ENCODE measurements at regions not wholly inside any gene's neighbourhood (a gene's known extent, or its start where the extent isn't known, plus 50 kb on each side); places are given as distances from the start of the nearest gene placed in this dataset.

- H3K4me1 Mint-ChIP-seq: no peaks in the 10 kb centered on the region
- H3K27ac ChIP-seq (ENCODE audit: insufficient read depth, low read length, poor library complexity, severe bottlenecking): no peak overlapping the region
- no peak overlapping the region for H3K27ac Mint-ChIP-seq
- no peak overlapping the region for H3K4me3 Mint-ChIP-seq
- no peaks in the 10 kb centered on the region for H3K36me3 ChIP-seq (ENCODE audit: control insufficient read depth, insufficient read depth, low read length)
- ATAC-seq (ENCODE audit: low read depth in 2 of 2): no peak
- H3K9me3 Mint-ChIP-seq: no peaks in the 10 kb centered on the region
- no peaks in the 10 kb centered on the region for H3K36me3 Mint-ChIP-seq
- H3K27me3 Mint-ChIP-seq: peaks cover 5% of the 10 kb centered on the region
- no peaks in the 10 kb centered on the region for H3K27me3 ChIP-seq (ENCODE audit: control insufficient read depth, insufficient read depth, low read length)
- H3K4me3 ChIP-seq (ENCODE audit: low read depth, low read length): no peak overlapping the region
- H3K9me3 ChIP-seq (ENCODE audit: control insufficient read depth in 2 of 2, low read length in 2 of 2): no peaks in the 10 kb centered on the region
- DNase-seq: no peak
- H3K4me1 ChIP-seq (ENCODE audit: control insufficient read depth, insufficient read depth, low read length, poor library complexity, severe bottlenecking): no peaks in the 10 kb centered on the region
Observed at GRCh38 chr6:169841251-169841650, 89.8 kb downstream of the ERMARD start.

- Histone ChIP-seq H3K4me3 (ENCODE audit: low read depth, low read length) (no peak overlapping the region), H3K9me3 (ENCODE audit: control insufficient read depth in 2 of 2, low read length in 2 of 2) (no peaks in the 10 kb centered on the region), H3K36me3 (ENCODE audit: control insufficient read depth, insufficient read depth, low read length) (no peaks in the 10 kb centered on the region), H3K27ac (ENCODE audit: insufficient read depth, low read length, poor library complexity, severe bottlenecking) (no peak overlapping the region), H3K4me1 (ENCODE audit: control insufficient read depth, insufficient read depth, low read length, poor library complexity, severe bottlenecking) (no peaks in the 10 kb centered on the region), H3K27me3 (ENCODE audit: control insufficient read depth, insufficient read depth, low read length) (no peaks in the 10 kb centered on the region)
- peaks cover 8% of the 10 kb centered on the region for H3K27me3 Mint-ChIP-seq
- no peak for DNase-seq
- no peaks in the 10 kb centered on the region for H3K9me3 Mint-ChIP-seq
- no peaks in the 10 kb centered on the region for H3K36me3 Mint-ChIP-seq
- no peak for ATAC-seq (ENCODE audit: low read depth in 2 of 2)
- H3K27ac Mint-ChIP-seq: no peak overlapping the region
- no peak overlapping the region for H3K4me3 Mint-ChIP-seq
- no peaks in the 10 kb centered on the region for H3K4me1 Mint-ChIP-seq
Observed at GRCh38 chr6:169839898-169840631, 88.6 kb downstream of the ERMARD start.

- no peaks in the 10 kb centered on the region for H3K4me1 ChIP-seq (ENCODE audit: control insufficient read depth, insufficient read depth, low read length, poor library complexity, severe bottlenecking)
- ATAC-seq (ENCODE audit: low read depth in 2 of 2): no peak
- Mint-ChIP-seq H3K27me3 (peaks cover 6% of the 10 kb centered on the region), H3K9me3 (no peaks in the 10 kb centered on the region), H3K27ac (no peak overlapping the region), H3K4me3 (no peak overlapping the region), H3K36me3 (no peaks in the 10 kb centered on the region), H3K4me1 (no peaks in the 10 kb centered on the region)
- no peak overlapping the region for H3K4me3 ChIP-seq (ENCODE audit: low read depth, low read length)
- no peak for DNase-seq
- no peaks in the 10 kb centered on the region for H3K36me3 ChIP-seq (ENCODE audit: control insufficient read depth, insufficient read depth, low read length)
- H3K27me3 ChIP-seq (ENCODE audit: control insufficient read depth, insufficient read depth, low read length): no peaks in the 10 kb centered on the region
- no peak overlapping the region for H3K27ac ChIP-seq (ENCODE audit: insufficient read depth, low read length, poor library complexity, severe bottlenecking)
- H3K9me3 ChIP-seq (ENCODE audit: control insufficient read depth in 2 of 2, low read length in 2 of 2): no peaks in the 10 kb centered on the region
Observed at GRCh38 chr6:169839493-169839892, 88.1 kb downstream of the ERMARD start.

GRCh38 chr6:169839029-169839481 is 87.6 kb downstream of the ERMARD start:
- Mint-ChIP-seq H3K4me1 (no peaks in the 10 kb centered on the region), H3K9me3 (no peaks in the 10 kb centered on the region), H3K27me3 (peaks cover 6% of the 10 kb centered on the region), H3K36me3 (no peaks in the 10 kb centered on the region), H3K4me3 (no peak overlapping the region), H3K27ac (no peak overlapping the region)
- Histone ChIP-seq H3K9me3 (ENCODE audit: control insufficient read depth in 2 of 2, low read length in 2 of 2) (no peaks in the 10 kb centered on the region), H3K27ac (ENCODE audit: insufficient read depth, low read length, poor library complexity, severe bottlenecking) (no peak overlapping the region), H3K4me1 (ENCODE audit: control insufficient read depth, insufficient read depth, low read length, poor library complexity, severe bottlenecking) (no peaks in the 10 kb centered on the region), H3K4me3 (ENCODE audit: low read depth, low read length) (no peak overlapping the region), H3K36me3 (ENCODE audit: control insufficient read depth, insufficient read depth, low read length) (no peaks in the 10 kb centered on the region), H3K27me3 (ENCODE audit: control insufficient read depth, insufficient read depth, low read length) (no peaks in the 10 kb centered on the region)
- DNase-seq (no peak), ATAC-seq (ENCODE audit: low read depth in 2 of 2) (no peak)

GRCh38 chr6:169838346-169839028 is 87.1 kb downstream of the ERMARD start:
- Histone ChIP-seq H3K4me1 (ENCODE audit: control insufficient read depth, insufficient read depth, low read length, poor library complexity, severe bottlenecking) (no peaks in the 10 kb centered on the region), H3K27ac (ENCODE audit: insufficient read depth, low read length, poor library complexity, severe bottlenecking) (no peak overlapping the region), H3K4me3 (ENCODE audit: low read depth, low read length) (no peak overlapping the region), H3K9me3 (ENCODE audit: control insufficient read depth in 2 of 2, low read length in 2 of 2) (no peaks in the 10 kb centered on the region), H3K27me3 (ENCODE audit: control insufficient read depth, insufficient read depth, low read length) (no peaks in the 10 kb centered on the region), H3K36me3 (ENCODE audit: control insufficient read depth, insufficient read depth, low read length) (no peaks in the 10 kb centered on the region)
- no peak overlapping the region for H3K27ac Mint-ChIP-seq
- H3K4me1 Mint-ChIP-seq: no peaks in the 10 kb centered on the region
- H3K36me3 Mint-ChIP-seq: no peaks in the 10 kb centered on the region
- DNase-seq (no peak), ATAC-seq (ENCODE audit: low read depth in 2 of 2) (no peak)
- H3K4me3 Mint-ChIP-seq: no peak overlapping the region
- peaks cover 6% of the 10 kb centered on the region for H3K27me3 Mint-ChIP-seq
- H3K9me3 Mint-ChIP-seq: no peaks in the 10 kb centered on the region

GRCh38 chr6:169837529-169838250 is 86.3 kb downstream of the ERMARD start:
- H3K4me1 Mint-ChIP-seq: no peaks in the 10 kb centered on the region
- no peak overlapping the region for H3K27ac Mint-ChIP-seq
- Histone ChIP-seq H3K4me1 (ENCODE audit: control insufficient read depth, insufficient read depth, low read length, poor library complexity, severe bottlenecking) (no peaks in the 10 kb centered on the region), H3K27ac (ENCODE audit: insufficient read depth, low read length, poor library complexity, severe bottlenecking) (no peak overlapping the region), H3K9me3 (ENCODE audit: control insufficient read depth in 2 of 2, low read length in 2 of 2) (no peaks in the 10 kb centered on the region), H3K27me3 (ENCODE audit: control insufficient read depth, insufficient read depth, low read length) (no peaks in the 10 kb centered on the region), H3K36me3 (ENCODE audit: control insufficient read depth, insufficient read depth, low read length) (no peaks in the 10 kb centered on the region), H3K4me3 (ENCODE audit: low read depth, low read length) (no peak overlapping the region)
- no peaks in the 10 kb centered on the region for H3K36me3 Mint-ChIP-seq
- ATAC-seq (ENCODE audit: low read depth in 2 of 2) (no peak), DNase-seq (no peak)
- no peaks in the 10 kb centered on the region for H3K9me3 Mint-ChIP-seq
- peaks cover 11% of the 10 kb centered on the region for H3K27me3 Mint-ChIP-seq
- H3K4me3 Mint-ChIP-seq: no peak overlapping the region

- H3K27ac Mint-ChIP-seq: no peak overlapping the region
- ATAC-seq (ENCODE audit: low read depth in 2 of 2) (no peak), DNase-seq (no peak)
- H3K27ac ChIP-seq (ENCODE audit: insufficient read depth, low read length, poor library complexity, severe bottlenecking): no peak overlapping the region
- H3K27me3 Mint-ChIP-seq: peaks cover 23% of the 10 kb centered on the region
- H3K9me3 Mint-ChIP-seq: peaks cover 0 to 5% (median 0%) of the 10 kb centered on the region in 7 donors
- no peaks in the 10 kb centered on the region for H3K27me3 ChIP-seq (ENCODE audit: control insufficient read depth, insufficient read depth, low read length)
- H3K36me3 ChIP-seq (ENCODE audit: control insufficient read depth, insufficient read depth, low read length): no peaks in the 10 kb centered on the region
- no peaks in the 10 kb centered on the region for H3K36me3 Mint-ChIP-seq
- peaks cover 0 to 5% (median 0%) of the 10 kb centered on the region in 4 donors for H3K4me1 Mint-ChIP-seq
- H3K4me3 ChIP-seq (ENCODE audit: low read depth, low read length): no peak overlapping the region
- no peaks in the 10 kb centered on the region for H3K4me1 ChIP-seq (ENCODE audit: control insufficient read depth, insufficient read depth, low read length, poor library complexity, severe bottlenecking)
- no peaks in the 10 kb centered on the region for H3K9me3 ChIP-seq (ENCODE audit: control insufficient read depth in 2 of 2, low read length in 2 of 2)
- no peak overlapping the region for H3K4me3 Mint-ChIP-seq
Observed at GRCh38 chr6:169833258-169833794, 81.9 kb downstream of the ERMARD start.
